Activated CD4-positive, alpha-beta T cell treated with anti-CD3 and anti-CD28 coated beads, Interleukin-2, amount 50 U/mL, for 48 hours (primary cell): ENCODE measurements at regions not wholly inside any gene's neighbourhood (a gene's known extent, or its start where the extent isn't known, plus 50 kb on each side); places are given as distances from the start of the nearest gene placed in this dataset.
"Not testable (repeated sequence)": the region's sequence is repeated elsewhere in the genome, so short reads cannot be mapped to it uniquely, and the experiment has no call there.

ENCODE experiments used
- DNase-seq, 2 experiments: peaks; one replicate each; pipeline ENCODE4 v3.0.0-alpha.2; 2020

DNA sequence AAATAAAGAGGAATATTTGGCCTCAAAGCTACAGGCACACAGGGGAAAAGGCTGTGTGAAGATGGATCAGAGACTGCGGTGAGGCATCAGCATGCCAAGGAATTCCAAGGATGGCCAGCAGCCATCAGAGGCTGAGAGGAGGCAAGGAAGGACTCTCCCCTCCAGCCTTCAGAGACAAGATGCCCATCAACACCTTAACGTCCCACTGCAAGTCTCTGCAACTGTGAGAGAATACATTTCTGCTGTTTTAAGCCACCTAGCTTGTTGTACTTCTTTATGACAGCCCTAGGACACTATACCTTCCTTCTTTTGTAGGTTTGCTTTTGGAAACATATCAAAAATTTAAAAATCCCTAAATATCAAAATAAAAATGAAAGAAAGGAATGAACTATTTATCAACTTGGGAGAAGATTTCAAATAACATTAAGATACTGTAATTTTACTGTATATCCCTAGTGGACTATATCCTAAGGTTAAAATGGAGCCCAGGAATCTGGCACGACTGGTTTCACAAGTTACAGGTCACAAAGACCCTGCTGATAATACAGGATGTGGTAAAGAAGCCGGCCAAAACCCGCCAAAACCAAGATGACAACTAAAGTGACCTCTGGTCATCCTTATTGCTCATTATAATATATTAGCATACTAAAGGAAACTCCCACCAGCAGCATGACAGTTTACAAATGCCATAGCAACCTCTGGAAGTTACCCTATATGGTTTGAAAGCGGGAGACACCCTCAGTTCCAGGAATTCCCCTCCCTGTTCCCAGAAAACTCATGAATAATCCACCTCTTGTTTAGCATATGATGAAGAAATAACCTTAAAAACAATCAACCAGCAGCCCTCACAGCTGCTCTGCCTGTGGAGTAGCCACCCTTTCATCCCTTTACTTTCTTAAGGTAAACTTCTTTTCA lies 185.2 kb downstream of the AVL9 start:
- DNase-seq = no peak

DNA sequence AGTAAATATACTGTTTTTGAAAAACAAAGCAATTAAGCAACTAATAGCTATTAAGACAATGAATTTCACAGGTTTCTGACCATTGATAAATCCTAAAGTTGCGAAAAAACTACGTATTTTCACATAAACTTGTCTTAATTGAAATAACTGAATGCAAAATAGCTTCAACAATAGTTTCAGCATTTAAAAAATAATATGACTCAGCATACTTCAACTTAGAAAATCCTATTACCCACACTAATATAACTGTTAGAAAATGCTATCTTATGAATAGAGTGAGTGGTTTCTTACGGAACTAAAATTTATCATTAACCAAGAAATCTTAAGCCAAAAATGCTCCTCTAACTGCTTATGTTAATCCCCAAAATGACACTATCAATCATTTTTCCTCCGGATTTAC lies 183.9 kb downstream of the AVL9 start:
- DNase-seq = no peak

DNA sequence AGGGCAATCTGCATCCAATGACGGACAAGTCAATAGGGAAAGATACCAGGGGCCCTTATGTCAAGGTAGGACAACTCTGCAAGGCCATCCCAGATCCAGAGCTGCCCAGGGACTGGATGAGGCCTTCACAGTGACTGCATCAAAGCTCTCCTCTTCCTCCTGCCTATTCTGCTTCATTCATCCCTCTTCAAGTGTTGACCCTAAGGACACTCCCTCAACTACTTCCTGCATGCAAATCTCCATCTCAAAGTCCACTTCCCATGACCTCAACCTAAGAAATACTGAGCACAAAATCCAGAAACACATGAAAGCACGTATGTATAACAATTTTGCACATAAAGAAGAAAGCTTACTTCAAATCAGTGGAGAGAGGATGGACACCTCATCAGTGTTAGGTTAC lies 182.3 kb downstream of the AVL9 start:
- no peak for DNase-seq

DNA sequence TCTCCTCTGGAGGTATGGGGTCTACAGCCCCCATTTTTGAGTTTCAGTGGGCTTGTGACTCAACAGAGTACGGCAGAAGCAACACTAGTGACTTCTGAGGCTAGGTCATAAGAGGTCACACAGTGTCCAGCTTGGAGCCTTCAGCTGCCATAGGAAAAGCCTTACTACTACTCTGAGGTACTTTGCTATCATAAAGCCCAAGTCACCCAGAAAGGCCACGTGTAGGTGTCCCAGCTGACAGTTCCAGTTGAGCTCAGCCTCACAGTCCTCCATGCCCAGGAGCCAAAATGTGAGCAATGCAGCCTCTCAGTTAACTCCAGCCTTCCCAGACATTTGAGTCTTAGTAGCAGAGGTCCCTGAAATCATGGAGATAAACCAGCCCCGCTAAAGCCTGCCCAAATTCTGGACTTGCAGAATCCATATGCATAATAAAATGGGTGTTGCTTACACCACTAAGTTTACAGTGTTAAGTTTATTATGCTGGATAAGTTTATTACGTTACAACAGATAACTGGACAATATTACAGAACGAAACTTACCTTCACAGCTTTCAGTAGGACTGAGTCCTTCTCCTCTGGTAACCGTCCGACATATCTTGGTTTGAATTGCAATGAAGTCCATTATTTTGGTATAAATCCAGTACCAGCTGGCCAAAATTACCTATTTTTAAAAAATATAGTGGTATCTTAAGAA lies 181.1 kb downstream of the AVL9 start:
- DNase-seq = no peak

DNA sequence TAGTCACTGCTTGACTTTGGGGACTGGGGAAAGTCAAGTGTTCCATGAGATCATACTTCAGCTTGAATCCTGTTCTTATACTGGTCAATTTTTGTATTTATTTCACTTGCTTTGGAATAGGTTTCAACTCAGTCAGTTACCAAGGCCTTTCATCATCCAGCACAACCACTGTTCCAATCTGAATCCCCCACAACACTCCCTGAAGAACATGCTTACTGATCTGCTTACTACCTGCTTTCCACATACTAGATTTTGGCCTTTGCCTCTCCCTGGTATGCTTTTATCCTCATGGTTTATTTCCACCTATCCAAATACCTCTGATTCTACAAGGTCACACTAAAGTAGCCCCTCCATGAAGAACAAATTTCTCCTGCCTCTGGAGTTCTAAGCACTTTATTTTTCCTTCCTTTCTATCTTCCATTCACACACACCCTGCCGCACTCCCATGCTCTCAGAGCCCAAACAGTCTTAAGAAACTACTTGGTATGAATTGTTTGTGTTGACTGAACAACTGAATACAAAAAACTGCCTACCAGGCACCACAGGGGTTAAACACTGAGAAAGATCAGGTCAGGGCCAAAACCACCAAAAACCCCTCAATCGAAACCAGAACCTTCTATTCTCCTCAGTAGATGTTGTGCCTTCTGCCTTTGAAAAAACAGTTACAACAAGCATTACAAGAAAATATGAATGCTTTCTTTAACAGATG lies 178.1 kb downstream of the AVL9 start:
- DNase-seq = no peak

DNA sequence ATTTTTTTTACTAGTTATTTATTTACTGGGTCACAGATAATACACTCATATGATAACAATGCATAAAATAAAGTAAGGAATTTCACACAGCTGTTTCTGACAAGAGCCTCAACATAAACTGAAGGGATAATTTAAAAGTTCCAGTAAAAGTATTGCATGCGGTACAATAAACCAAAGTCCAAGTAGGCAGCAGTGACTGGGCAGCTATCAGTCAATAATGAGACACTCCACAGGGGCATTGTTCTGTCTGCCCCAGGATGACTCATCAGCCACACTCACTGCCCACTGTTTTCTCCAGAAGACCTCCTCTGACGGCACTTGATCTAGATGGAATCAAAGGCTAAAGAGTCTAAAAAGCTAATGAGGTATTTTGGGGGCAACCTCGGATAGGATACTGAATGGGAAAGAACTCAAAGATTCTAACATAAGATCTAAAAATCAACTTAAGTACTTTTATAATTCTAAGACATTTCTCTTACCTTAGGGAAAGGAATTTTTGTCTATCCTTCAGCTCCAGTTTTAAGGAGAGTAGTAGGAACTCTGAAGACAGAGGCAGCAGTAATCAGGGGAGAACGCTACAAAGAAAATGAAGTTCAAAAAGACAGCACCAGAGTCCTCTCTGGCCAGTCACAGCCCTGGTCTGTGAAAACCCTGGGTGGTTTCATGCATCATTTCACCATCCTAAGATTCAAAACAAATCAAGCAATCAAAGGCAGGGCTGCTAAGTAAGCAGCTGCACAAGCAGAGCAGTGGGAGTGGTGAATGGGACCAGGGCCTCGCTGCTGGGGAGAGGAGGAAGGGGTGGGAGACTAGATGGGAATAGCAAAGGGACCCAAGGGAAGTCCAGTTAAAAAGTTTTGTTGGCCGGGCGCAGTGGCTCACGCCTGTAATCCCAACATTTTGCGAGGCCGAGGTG lies 175.1 kb downstream of the AVL9 start:
- no peak for DNase-seq

DNA sequence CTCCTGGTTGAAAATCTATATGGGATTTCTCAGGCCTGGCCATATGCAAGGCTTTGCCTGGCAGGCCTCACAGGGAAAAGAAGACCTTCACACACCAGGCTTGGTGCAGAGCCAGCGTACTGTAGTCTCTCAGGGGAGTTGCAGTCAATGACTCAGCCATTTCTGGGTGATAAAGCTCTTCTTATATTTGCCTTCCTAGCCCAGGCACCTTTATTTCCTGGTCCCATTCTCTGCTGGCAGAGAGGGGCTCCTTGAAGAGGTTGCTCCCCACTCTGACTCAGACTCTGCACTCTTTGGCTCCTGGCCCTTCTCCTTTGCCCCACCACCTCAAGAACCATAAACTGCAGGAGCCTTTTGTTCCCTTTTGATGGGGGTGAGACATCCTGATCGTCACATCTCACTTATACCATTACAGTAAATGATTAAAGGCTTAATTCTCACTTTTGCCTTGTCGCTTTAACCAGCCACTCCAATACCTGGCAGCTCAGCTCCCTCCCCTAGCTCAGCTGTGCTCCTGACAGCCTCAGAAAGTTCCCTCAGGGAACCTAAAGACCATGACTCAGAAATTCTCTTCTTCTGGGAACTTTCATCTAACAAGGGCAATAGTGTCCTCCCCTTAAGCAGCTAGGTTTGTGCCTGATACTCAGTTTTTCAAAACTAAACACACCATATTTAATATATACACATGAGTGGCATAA lies 174.0 kb downstream of the AVL9 start:
- DNase-seq = not testable (repeated sequence)

DNA sequence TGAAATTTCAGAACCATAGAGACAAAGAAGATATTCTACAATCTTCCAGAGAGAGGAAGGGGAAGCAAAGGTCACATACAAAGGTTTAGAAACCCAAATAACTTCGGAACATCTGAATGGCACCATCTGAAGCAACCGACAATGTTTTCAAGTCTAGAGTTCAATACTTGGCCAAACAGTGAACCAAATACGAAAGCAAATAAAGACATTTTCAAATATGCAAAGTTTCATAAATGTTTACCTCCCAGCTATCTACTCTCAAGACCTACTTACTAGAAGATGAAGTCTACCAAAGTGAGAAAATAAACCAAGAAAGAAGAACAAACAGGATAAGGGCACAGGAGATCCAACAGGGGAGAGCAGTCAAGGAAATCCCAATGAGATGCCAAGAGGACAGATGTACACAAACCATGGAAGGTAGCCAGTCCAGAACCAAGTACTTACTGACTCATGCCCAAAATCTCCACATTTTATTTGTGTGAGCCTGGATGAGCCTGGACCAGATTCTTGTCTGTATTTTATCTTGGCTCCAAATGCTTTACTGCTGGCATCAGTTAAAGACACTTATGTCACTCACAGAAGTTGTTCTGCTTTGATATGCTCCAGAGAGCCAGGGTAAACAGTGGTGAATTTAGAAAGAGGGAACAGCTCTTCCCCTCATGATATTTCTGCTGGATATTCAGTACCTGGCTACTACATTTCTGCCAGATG lies 173.3 kb downstream of the AVL9 start:
- not testable (repeated sequence) for DNase-seq

DNA sequence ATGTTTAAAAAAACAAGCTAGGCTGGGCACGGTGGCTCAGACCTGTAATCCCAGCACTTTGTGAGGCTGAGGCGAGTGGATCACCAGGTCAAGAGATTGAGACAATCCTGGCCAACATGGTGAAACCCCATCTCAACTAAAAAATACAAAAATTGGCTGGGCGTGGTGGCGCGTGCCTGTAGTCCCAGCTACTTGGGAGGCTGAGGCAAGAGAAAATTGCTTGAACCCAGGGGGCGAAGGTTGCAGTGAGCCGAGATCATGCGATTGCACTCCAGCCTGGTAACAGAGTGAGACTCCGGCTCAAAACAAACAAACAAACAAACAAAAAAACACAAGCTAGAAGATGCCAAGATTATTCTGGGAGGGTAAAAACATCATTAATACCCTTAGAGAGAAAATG lies 172.3 kb downstream of the AVL9 start:
- DNase-seq = not testable (repeated sequence)

DNA sequence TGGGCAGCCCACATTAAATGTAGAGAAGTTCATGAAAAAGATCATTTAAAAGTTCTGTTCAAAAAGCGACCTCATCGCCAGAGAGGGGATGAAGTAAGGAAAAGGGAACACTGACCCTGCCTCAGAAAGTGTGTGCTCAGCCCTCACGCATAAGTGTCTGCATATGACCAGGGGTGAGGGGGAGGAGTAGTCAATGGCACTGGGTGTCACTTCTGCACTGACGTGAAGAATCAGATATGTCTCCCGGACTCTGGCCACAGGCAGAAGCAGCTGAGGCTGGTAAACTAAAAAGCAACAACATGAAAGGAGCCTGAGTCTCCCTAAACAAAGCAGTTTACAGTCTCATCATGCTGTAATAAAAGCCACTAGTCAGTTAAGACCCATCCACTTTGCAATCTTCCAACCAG lies 168.5 kb downstream of the AVL9 start:
- DNase-seq = not testable (repeated sequence)

DNA sequence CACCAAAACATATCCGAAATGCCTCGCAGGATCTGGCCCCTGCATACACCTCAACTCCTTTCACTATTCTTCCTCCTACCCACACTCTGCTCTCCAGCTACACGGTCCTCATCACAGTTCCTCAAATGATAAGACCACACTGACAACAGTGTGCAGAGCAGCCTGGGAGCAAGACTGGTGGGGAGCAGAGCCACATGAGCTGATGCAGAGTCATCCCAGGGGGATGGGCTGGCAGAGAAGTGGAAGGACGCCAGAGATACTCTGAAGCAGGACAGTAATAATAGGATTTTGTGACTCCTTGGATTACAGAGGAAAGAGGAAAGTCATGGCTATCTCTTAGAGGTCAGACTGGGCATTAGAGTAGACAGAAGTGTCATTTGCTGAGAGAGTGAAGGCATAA lies 167.2 kb downstream of the AVL9 start:
- DNase-seq = not testable (repeated sequence)

DNA sequence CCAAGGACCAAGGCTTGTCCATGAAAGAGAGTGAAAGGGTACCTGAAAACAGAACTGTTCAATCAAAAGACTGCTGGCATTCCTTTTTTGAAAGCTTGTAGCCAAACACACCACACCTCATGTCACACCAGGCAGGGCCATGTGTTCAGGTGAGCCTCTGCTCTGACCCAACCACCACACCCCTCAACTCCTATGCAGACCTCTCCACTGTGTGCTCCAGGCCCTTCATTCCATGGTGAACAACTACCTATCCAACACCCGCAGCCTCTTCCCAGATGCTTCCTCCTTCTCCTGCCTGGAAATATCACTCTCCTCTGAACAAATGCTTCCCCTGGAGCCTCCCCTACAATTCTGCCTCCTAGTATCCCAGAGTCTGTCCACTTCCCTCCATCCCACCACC lies 166.6 kb downstream of the AVL9 start:
- no peak for DNase-seq

DNA sequence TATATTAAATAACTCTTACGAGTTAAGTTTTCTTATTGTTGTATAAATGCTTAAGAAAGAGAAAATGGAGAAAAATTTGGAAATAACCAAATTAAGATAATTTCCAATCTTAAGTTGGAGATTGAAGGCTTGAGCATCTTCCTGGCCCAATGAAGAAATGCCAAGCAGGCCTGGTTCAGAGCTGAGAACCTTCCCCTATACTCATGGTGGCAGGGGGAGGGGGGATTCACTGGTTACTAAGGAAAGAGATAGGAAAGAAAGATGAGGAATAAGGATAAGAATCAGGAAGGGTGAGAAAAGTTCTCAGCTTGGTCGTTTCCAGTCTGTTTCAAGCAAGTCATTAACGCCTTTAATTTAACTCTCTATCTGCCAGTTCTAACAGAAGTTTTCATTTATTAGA lies 166.2 kb downstream of the AVL9 start:
- DNase-seq = no peak

DNA sequence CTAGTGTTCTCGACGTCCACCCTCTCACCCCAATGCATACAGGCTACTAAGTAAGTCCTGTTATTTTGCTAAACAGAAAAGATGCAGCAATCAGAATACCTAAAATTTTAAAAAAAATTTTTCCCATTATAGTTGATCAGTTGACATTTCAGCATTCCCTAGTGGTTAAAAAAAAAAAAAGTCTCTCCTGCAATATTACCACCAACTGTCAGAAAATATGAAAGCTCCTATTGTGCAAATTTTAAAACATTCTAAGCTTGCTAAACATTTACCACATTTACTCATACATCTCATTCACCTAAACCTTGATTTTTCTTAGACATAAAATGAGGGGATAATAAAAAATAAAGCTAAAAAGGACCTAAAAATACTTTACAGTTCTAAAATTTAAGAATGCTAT lies 165.6 kb downstream of the AVL9 start:
- no peak for DNase-seq

DNA sequence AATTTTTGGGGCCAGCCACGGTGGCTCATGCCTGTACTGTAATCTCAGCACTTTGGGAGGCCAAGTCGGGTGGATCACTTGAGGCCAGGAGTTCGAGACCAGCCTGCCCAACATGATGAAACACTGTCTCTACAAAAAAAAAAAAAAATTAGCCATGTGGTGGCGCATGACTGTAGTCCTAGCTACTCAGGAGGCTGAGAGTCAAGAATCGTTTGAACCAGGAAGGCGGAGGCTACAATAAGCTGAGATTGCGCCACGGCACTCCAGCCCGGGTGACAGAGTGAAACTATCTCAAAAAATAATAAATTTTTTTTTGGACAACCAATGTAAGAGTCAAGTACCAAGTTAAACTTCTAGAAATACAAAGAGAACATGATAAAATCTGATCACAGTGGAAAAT lies 164.6 kb downstream of the AVL9 start:
- DNase-seq = no peak

DNA sequence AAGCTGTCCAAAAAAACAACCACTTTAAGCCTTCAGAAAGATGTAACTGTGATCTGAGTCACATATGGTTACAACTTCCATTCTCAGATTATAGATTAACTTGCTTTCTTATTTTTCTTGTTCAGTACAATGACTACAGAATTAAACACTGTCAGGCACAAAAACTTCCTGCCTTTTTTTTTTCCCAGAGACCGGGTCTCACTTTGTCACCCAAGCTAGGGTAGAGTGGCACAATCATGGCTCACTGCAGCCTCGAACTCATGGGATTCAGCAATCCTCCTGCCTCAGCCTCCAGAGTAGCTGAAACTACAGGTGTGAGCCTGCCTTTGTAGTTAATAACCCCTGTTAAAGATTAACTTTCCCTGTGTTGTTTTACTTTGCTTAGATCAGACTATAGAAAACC lies 163.2 kb downstream of the AVL9 start:
- no peak for DNase-seq

DNA sequence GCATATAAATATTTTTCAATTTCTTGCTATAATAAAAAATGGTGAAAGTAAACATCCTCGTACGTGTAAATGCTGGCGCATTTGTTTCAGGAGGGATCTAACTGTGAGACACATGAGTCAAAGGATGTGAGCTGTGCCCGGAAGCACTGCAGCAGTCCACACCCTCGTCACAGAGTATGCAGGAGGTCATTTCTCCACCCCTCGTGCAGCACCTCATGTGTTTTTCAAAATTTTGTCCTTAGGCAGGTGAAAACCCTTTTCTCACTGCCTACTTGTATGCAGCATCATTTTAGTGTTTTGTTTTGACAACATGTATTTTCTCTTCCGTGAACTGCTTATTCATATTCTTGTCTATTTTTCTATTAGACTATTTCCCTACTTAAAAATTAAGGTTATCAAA lies 162.7 kb downstream of the AVL9 start:
- DNase-seq = no peak

DNA sequence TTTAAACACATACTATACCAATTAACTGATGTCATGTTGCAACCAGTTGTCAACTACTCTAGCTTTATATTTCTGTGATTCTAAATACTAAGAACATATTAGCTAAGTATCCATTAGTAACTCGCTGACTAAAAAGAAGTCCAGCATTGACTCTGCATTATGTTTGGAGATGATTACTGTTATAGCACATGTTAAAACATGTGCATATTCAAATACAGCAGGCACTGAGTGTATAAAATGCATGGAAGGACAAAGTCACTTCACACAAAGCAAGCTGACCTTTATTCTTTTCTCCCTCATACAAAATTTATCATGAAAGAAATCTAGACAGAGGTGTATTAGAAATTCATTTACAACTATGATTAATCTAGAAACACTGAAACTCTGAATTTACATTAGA lies 159.3 kb downstream of the AVL9 start:
- not testable (repeated sequence) for DNase-seq

DNA sequence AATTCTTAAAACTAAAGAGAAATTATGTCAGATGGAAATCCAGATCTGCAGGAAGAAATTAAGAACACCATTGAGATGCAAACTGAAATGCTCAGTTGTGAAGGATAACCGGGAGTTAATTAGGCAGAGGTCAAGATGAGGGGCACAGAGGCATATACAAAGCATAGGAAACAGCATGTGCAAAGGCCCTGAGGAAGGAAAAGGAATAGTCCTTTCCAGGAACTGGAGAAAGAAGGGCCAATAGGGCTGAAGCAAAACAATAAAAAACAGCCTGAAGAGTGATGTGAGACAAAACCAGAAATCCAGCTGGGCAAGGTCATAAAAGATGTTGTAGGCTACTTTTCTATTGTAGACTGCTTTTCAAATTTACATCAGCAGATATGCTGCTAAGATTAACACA lies 155.1 kb downstream of the AVL9 start:
- not testable (repeated sequence) for DNase-seq

DNA sequence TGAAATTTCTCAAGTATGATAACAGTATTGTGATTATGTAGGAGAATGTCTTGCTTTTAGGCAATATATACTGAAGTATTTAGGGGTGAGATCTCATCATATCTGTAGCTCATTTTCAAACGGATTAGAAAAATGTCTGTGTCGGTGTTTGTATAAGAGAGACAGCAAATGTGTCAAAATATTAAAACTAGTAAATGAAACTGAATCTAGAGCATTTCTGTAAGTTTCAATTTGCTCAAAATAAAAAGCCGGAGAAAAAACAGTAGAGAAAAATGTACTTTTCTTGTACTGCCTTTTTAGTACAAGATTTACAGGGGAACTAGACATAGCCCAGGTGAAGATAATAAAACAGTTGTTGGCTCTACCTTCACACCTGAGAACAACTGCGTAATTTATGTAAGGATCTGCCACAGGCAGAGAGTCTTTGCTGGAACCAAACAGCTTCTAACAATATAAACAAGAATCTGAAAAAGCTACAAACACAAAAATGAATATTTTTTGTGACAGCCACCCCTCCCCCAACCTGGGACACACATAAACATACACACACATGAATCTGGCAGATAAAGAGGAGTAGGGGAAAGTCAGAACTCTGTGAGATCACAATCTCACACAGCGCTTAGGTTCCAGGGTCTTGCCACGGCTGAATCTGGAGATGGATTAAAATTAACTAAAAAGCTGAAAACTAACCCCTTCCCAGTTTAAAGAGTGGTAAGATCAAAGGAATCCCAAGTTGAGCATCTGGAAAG lies 153.3 kb downstream of the AVL9 start:
- no peak for DNase-seq
